Mesothelial cell of epicardium (in vitro differentiated cells): ENCODE measurements at regions not wholly inside any gene's neighbourhood (a gene's known extent, or its start where the extent isn't known, plus 50 kb on each side); places are given as distances from the start of the nearest gene placed in this dataset.

Source experiments
- DNase-seq, 2 experiments: peaks; one replicate each; pipeline ENCODE4 v3.0.0; 2021; ENCODE audit warnings: low spot score in 2 of 2; ENCODE audit not compliant: unreplicated experiment in 2 of 2
- H3K27ac Mint-ChIP-seq: 2 replicates; pipeline ENCODE4 v1.8.0; 2021; ENCODE audit warnings: mixed read lengths
- H3K27me3 Mint-ChIP-seq: 2 replicates; pipeline ENCODE4 v1.8.0; 2021; ENCODE audit warnings: low read depth, mixed read lengths
- H3K36me3 Mint-ChIP-seq: 2 replicates; pipeline ENCODE4 v1.8.0; 2021; ENCODE audit warnings: mixed read lengths
- H3K4me1 Mint-ChIP-seq: 2 replicates; pipeline ENCODE4 v1.8.0; 2021; ENCODE audit warnings: mixed read lengths
- H3K4me3 Mint-ChIP-seq: 2 replicates; pipeline ENCODE4 v1.8.0; 2021; ENCODE audit warnings: mild to moderate bottlenecking, moderate library complexity, mixed read lengths
- H3K9me3 Mint-ChIP-seq: 2 replicates; pipeline ENCODE4 v1.8.0; 2021; ENCODE audit warnings: mixed read lengths
- CTCF ChIP-seq: fragments of 200-600 bp; sonication (generic); IDR thresholded peaks from one replicate; pipeline ENCODE4 v1.5.0; 2021; ENCODE audit warnings: antibody characterized with exemption; ENCODE audit not compliant: unreplicated experiment

DNA sequence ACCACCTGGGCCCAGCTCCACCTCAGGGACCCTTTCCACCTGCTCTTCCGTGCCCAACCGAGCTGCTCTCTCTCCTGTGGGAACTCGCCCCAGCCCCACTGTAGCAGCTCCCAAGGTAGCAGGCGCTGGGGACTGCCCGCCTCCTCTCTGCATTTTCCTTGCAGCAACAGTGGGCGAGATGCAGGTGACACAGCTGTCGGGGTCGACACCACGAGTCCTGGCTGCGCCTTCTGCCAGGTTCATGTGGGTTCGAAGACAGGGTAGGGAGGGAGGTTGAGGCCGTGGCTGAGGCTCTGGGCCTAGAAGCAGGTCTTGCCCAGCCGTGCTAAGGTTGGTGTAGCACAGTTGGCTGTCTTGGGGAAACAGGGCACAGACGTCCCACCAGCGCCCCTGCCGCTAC, 245.2 kb upstream of the FSTL5 start:
- no peak for TF ChIP-seq CTCF
- Mint-ChIP-seq H3K27me3 (no peaks in the 10 kb centered on the region), H3K4me3 (no peak overlapping the region), H3K27ac (no peak overlapping the region), H3K4me1 (no peaks in the 10 kb centered on the region), H3K9me3 (no peaks in the 10 kb centered on the region), H3K36me3 (no peaks in the 10 kb centered on the region)
- no peak for DNase-seq

DNA sequence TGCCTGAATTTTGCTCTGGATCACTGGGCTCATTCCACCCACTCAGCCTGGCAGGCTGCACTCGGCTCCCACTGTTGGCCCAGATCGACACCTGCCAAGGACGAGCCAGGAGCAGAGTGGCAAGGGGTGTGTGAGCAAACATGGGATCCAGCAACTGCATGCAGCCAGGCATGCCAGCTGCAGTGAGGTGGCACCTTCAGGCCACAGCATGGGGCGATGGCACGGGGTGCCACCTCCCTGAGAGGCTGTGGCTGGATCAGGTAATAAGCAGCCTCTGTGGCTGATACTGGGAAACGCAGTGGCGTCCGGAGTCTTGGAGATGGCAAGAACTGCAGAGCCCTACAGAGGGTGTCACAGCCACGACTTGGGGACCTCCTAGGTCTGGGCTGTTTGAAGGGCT, 244.5 kb upstream of the FSTL5 start:
- no peaks in the 10 kb centered on the region for H3K27me3 Mint-ChIP-seq
- no peaks in the 10 kb centered on the region for H3K4me1 Mint-ChIP-seq
- no peaks in the 10 kb centered on the region for H3K9me3 Mint-ChIP-seq
- no peak for TF ChIP-seq CTCF
- H3K36me3 Mint-ChIP-seq, result no peaks in the 10 kb centered on the region
- no peak overlapping the region for H3K4me3 Mint-ChIP-seq
- DNase-seq, result no peak
- H3K27ac Mint-ChIP-seq, result no peak overlapping the region

DNA sequence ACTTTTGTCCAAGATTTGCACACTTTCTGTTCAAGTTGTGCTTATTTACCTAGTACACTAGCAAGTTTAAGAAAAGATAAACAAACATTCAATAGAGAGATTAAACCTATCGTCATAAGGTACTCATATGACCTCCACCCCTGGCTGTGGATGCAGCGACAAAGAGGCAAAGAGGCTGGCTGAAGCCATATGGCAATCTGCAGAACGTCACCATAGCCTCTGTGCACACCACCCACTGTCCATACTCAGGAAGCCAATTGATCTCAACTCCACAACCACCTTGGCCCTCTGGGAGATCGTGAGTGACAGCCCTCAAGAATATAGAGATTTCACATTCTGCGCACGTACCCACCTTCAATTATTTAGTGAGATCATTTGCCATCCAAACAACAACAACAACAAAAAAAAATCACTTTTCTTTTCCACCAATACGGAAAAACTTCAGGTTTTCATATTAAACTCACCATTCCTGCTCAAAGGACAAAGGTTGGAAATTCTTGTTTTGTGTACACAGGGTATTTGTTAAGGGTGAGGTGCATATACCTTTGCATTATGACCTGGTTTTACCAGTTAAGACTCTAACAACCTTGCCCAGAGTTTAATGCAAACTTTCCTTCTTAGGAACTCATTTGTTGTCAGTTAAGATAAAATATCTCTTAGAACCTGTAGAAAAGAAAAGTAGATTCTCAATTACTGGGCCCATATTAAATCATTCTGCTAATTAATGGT, 243.0 kb upstream of the FSTL5 start:
- no peaks in the 10 kb centered on the region for H3K9me3 Mint-ChIP-seq
- no peaks in the 10 kb centered on the region for H3K36me3 Mint-ChIP-seq
- no peak for DNase-seq
- TF ChIP-seq CTCF, result no peak
- H3K27me3 Mint-ChIP-seq, result no peaks in the 10 kb centered on the region
- H3K27ac Mint-ChIP-seq, result no peak overlapping the region
- H3K4me1 Mint-ChIP-seq, result no peaks in the 10 kb centered on the region
- no peak overlapping the region for H3K4me3 Mint-ChIP-seq

GRCh38 chr4:162403932-162404331, 240.1 kb upstream of the FSTL5 start:
- H3K4me3 Mint-ChIP-seq, result no peak overlapping the region
- no peaks in the 10 kb centered on the region for H3K9me3 Mint-ChIP-seq
- no peak for DNase-seq
- no peaks in the 10 kb centered on the region for H3K36me3 Mint-ChIP-seq
- H3K27ac Mint-ChIP-seq, result no peak overlapping the region
- no peak for TF ChIP-seq CTCF
- H3K27me3 Mint-ChIP-seq, result no peaks in the 10 kb centered on the region
- no peaks in the 10 kb centered on the region for H3K4me1 Mint-ChIP-seq

- TF ChIP-seq CTCF, result no peak
- Mint-ChIP-seq H3K36me3 (no peaks in the 10 kb centered on the region), H3K4me1 (no peaks in the 10 kb centered on the region), H3K9me3 (no peaks in the 10 kb centered on the region), H3K27ac (no peak overlapping the region), H3K27me3 (no peaks in the 10 kb centered on the region), H3K4me3 (no peak overlapping the region)
- no peak for DNase-seq
These were observed 239.6 kb upstream of the FSTL5 start for GRCh38 chr4:162403419-162403818.

GRCh38 chr4:162401021-162401420, 237.2 kb upstream of the FSTL5 start:
- H3K9me3 Mint-ChIP-seq, result peaks cover 3% of the 10 kb centered on the region
- no peak for DNase-seq
- no peak overlapping the region for H3K4me3 Mint-ChIP-seq
- no peak overlapping the region for H3K27ac Mint-ChIP-seq
- H3K4me1 Mint-ChIP-seq, result no peaks in the 10 kb centered on the region
- H3K36me3 Mint-ChIP-seq, result no peaks in the 10 kb centered on the region
- no peaks in the 10 kb centered on the region for H3K27me3 Mint-ChIP-seq
- TF ChIP-seq CTCF, result no peak
